ENCODE measurements at regions not wholly inside any gene's neighbourhood (a gene's known extent, or its start where the extent isn't known, plus 50 kb on each side); places are given as distances from the start of the nearest gene placed in this dataset.

GRCh38 chr4:148813289-148813688, 371.1 kb upstream of the NR3C2 start:
- FAIRE-seq (no peak), DNase-seq (ENCODE audit: low spot score) (no peak)

DNA sequence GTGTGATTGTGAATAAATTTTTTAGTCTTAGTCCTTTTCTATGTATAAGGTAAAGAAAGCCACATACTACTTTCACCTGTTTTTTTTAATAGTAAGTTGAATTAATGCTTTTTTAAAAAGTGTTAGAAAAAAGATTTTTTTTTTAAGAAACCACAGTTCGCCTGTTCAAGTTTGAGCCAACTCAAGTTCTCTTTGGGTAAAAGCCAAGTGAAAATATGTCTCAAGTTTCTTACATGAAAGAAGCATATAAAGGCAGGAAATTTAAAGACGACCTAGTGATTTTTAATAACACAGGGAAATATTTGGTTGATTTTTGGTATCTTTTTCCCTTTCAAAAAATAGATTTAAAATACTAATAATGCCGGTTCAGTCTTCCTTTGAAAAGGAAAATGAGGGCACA, 369.9 kb upstream of the NR3C2 start:
- DNase-seq (ENCODE audit: low spot score) (no peak), FAIRE-seq (no peak)

DNA sequence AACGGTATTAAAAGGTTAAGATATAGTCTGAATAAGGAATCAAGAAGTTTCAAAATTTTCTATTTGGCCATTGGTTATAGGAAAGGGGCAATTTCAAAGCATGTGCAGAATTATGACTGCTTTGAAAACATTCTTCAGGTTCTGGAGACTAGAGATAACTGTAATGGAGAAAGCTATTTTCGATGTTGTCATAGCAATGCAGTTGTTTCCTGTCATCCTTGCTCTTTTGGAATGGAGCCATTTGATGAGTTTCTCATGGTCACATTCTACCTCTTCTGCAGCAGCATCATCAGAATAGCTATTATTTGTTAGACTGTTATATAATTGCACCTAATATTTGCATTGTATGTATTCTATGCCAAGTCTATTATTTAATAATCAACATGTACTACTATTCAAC, 368.2 kb upstream of the NR3C2 start:
- DNase-seq (ENCODE audit: low spot score), result no peak

GRCh38 chr4:148808416-148808815, 366.2 kb upstream of the NR3C2 start:
- no peak for DNase-seq (ENCODE audit: low spot score)
- no peak for FAIRE-seq

More for the DNA sequence above, 368.2 kb upstream of the NR3C2 start:
- no peak for FAIRE-seq

GRCh38 chr4:148800940-148801339, 358.7 kb upstream of the NR3C2 start:
- FAIRE-seq, result no peak
- no peak for DNase-seq (ENCODE audit: low spot score)

DNA sequence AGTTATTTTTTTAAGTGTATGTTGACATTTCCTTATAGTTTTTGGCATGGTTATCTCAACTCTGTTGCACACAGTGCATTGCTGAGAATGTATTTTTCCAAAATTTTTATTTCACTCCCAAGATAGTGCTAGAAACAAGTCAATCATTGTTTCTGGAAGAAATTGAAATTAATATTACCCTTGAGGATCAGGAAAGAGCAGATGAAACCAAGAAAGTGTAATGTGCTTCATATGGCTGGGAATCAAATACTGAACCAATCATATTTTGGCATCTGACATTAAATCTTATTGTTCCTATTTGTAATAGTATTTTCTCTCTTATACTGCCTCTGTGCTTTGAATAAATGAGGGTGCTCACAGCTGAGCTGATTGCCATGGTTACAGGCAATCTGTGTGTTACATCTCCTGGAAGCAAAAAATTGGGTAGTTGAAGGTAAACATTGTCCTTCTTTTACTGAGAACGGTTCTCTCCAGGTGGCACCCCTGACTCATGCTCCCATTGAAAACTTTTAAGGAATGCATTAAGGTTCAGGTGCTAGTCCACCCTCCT, 358.2 kb upstream of the NR3C2 start:
- FAIRE-seq (no peak), DNase-seq (ENCODE audit: low spot score) (no peak)

DNA sequence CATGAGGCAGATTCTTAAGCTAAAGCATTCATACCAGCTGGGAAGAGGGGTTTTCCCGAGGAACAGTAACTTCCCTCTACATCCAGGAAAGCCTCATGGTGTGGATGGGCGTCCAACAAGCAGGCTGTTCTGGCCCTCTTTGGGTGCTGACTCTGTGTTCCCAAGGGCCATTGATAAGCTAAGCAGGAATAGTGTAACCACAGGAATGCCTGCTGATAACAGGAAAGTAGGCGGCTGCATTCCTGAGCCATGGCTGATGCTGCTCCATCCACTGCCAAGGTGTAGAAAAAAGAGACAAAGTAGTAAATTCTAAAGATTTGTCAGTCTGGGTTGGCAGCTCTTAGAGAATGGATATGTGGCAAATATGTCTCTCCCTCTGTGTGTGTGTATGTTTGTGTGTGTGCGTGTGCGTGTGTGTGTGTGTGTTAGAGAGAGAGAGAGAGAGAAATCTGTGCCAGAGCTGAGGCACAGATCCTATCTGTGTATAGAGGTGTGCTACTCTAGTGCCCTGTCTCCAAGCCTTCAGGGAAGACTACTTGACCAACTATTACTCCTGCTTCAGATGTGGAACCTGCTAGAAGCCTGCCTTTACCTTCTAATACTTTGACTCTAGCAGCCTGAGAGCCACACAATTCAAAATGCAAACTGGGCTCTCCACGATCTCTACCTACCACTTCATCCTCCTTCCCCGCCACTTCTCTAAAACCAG, 353.1 kb upstream of the NR3C2 start:
- no peak for FAIRE-seq
- DNase-seq (ENCODE audit: low spot score), result peak; percentile 67

- DNase-seq (ENCODE audit: low spot score) (peak; percentile 7), FAIRE-seq (no peak)
Measured at GRCh38 chr4:148793221-148793620, 351.0 kb upstream of the NR3C2 start.

DNA sequence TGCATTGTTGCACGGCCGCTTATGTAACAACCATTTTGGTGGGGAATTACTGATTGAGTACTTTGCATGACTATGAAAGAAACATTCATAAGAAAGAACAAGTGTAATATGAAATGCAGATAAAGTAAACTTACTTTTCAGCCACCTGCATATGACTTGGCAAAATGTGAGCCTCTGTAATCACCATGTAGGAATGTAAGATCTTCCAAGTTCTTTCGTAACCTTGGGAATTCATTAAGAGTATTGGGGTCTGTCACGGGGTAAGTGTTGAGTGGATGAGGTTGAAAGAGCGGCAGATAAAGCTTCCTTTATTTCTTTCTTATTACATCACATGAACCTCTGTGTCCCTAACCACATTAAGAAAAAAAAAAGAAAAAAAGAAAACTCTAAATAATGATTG, 348.5 kb upstream of the NR3C2 start:
- no peak for FAIRE-seq

DNA sequence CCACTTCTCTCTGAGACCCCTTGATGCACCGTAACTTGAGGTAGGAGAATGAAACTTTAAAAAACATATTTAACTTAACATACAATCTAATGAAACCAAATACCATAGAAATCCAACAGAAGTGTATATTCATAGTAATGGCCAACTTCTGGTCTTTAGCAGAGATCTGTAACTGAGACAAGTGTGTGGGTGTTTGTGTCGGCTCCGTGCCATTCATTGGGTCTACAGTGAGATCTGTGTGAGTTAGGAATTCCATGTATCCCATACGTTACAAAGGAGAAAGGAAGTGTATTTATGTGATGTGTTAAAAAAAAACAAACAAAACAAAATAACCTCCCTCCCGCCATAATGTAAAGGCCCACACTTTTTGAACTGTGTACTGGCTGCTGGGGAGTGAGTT, 348.0 kb upstream of the NR3C2 start:
- DNase-seq (ENCODE audit: low spot score) (no peak), FAIRE-seq (no peak)

More for the DNA sequence above, 348.5 kb upstream of the NR3C2 start:
- peak; percentile 5 for DNase-seq (ENCODE audit: low spot score)

- no peak for FAIRE-seq
- DNase-seq (ENCODE audit: low spot score), result no peak
Measured at GRCh38 chr4:148787831-148788477, 345.7 kb upstream of the NR3C2 start.

GRCh38 chr4:148787285-148787684, 345.1 kb upstream of the NR3C2 start:
- DNase-seq (ENCODE audit: low spot score), result no peak
- FAIRE-seq, result no peak

DNA sequence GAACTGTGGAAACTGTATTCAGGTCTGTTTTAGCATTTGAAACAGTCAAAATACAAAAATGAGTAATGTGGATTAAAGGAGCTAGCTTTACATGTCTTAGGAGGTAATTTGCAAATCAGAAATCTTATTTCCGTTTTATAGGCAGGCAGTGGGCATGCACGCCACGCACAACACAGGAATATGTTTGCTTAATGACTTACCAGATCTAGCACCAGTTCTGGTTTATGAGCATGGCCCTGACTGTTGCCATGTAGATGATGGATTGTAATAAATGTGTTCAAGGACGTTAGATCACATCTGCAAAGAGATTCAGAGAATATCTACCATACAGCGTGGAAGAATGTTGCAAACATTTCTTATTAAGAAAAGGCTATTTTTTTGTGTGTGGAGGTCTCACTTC, 344.5 kb upstream of the NR3C2 start:
- FAIRE-seq (no peak), DNase-seq (ENCODE audit: low spot score) (no peak)

DNA sequence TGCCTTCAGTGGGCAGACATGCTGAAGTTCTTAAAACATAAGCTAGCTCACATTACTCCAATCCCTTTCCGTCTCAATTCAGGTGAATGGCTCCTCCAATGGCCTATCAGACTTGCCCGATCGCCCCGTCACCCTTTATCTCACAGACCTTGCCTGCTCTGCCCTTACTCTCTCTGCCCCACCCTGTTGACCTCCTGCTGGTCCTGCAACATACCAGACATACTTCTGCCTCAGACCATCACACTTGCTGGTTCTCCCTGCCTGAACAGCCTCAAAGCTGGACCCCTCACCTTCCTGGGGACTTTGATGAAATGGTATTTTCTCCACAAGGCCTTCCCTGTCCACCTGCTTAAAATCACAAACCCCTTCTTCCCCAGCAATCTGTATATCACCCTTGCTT, 340.1 kb upstream of the NR3C2 start:
- FAIRE-seq (no peak), DNase-seq (ENCODE audit: low spot score) (no peak)

GRCh38 chr4:148780426-148781005, 338.3 kb upstream of the NR3C2 start:
- FAIRE-seq (no peak), DNase-seq (ENCODE audit: low spot score) (peak; percentile 20)

DNA sequence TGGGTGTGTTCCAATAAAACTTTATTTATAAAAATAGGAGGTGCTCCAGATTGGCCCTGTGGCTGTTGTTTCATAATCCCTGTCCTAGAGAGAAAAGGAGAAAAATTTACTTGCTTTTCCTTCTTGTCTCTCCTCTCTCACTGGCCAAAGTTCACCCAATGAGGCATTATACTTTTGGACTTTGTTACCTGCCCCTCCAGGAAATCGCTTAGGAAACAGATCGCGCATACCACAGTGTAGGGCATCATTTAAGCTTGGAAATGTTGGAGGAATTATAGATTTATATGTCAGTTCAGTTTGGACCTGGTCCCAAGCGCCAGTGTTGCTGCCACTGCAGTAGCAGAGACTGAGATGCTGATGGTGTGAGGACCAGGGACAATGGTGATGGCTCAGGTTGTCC, 337.6 kb upstream of the NR3C2 start:
- FAIRE-seq (no peak), DNase-seq (ENCODE audit: low spot score) (no peak)

DNA sequence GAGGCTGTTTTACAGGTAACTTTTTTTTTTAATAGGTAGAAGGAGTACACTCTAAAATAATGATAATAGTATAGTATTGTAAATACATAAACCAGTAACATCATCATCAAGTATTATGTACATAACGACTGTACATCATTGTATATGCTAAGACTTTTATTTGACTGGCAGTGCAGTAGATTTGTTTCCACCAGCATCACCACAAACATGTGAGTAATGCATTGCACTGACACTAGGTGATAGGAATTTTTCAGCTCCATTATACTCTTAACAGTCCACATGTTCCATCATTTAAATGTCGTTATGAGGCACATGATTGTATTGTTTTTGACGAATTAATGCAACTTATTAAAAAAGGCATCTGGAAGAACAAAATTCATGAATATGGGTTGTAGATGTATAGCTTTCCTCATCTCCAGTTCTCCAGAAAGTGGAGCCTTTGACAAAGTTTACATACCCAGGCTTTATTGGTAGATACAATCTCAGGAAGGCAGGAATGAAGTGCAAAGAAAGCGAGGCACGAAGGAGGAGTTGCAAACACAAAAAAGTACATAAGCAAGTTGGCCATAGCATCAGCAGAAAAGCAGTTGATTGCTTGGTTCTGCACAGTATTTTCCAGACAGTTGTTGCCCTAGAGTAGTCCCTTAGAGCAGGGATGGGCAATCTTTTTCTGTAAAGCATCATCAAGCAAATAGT, 336.9 kb upstream of the NR3C2 start:
- FAIRE-seq, result no peak

DNA sequence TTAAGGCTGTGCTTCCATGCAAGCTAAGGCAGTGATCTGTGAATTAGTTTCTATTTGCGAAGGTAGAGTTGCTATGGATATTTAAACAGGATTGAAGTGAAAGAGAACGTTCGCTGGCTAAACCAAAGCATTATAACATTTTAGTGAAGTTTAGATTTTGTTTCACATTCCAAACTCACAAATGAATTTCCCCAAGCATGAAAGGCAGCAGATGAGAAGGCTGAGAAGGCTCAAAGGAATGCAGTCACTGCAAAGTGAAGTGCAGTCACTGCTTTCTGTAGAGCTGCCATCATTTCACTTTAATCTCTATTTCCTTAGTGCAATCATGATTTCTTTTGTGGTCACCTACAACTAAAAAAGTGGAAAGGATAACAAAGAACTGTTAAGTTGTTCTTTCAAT, 334.7 kb upstream of the NR3C2 start:
- DNase-seq (ENCODE audit: low spot score) (peak; percentile 58), FAIRE-seq (no peak)

More for the DNA sequence above, 336.9 kb upstream of the NR3C2 start:
- peak; percentile 7 for DNase-seq (ENCODE audit: low spot score)

DNA sequence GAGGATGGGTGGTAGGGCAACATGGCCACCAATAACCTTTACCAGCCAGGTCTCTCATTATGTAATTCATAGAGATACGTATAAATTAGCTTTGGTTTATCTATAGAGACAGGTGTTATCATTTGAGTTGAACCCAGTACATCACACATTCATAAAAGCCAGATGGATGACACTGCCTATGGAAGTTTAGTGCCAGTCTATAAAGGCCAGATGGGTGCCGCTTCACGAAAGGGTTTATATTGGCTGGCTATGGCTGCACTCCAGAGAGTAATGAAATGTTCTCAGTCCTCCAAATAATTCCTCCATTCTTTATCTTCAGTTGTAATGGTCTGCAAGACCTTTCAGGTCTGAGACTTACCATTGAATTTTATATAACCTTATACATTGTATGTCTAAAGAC, 331.9 kb upstream of the NR3C2 start:
- no peak for DNase-seq (ENCODE audit: low spot score)
- FAIRE-seq, result no peak

DNA sequence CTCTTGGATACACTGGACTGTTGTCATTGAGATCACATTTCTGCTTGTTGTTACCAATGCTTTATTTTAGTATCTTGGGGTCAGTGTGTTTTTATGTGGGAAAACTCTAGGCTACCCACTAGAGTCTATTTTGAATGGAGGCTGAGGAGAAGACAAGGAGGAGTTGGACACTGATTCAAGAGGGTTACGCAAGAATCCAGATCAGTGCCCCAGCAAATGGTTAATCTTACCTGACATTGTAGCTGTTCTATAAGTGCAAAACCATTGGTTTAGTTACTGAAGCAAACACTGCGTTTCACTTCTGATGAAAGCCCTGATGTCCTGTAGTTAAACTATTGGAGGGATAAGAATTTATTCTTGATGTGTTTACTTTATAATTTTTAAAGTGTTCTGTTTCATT, 331.1 kb upstream of the NR3C2 start:
- no peak for FAIRE-seq
- DNase-seq (ENCODE audit: low spot score), result no peak

DNA sequence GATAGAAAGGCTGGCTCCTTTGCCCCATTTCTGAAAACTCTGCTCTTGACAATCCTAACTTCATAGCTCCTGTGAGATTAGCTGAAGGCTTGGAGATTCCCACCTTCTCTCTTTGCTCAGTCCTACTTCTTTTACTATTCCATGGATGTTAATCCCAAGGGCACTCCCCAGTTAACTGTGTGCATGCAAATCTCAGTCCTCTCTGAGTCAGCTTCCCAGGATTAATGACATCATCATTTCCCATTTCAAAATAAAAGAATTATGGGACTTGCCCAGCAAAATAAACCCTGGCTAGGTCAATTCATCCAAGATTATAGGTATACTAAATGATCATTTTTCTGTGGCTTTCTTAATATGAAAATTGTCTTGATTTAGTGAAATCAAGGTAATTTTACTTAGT, 328.6 kb upstream of the NR3C2 start:
- DNase-seq (ENCODE audit: low spot score) (no peak), FAIRE-seq (no peak)

GRCh38 chr4:148770377-148770776, 328.2 kb upstream of the NR3C2 start:
- DNase-seq (ENCODE audit: low spot score) (no peak), FAIRE-seq (no peak)
